Spleen (tissue), 7 donors: ENCODE measurements at regions not wholly inside any gene's neighbourhood (a gene's known extent, or its start where the extent isn't known, plus 50 kb on each side); places are given as distances from the start of the nearest gene placed in this dataset.

Experiments
- CTCF ChIP-seq, 11 experiments: fragments of 200-600 bp in 7 of 11; fragments of 450-650 bp in 4 of 11; sonication (generic) in 4 of 11; IDR thresholded peaks in 8 of 11; conservative IDR thresholded peaks in 3 of 11; 1 replicate in 7 of 11; 2 replicates in 4 of 11; pipeline versions ENCODE4 v1.4.0 to v1.8.0; 2016 to 2021; ENCODE audit warnings: antibody characterized with exemption in 11 of 11, inconsistent platforms in 4 of 11, mild to moderate bottlenecking in 1 of 11
- POLR2A ChIP-seq, 3 donors: fragments of 450-650 bp; IDR thresholded peaks; one replicate each; pipeline ENCODE4 v1.5.1; 2017; ENCODE audit warnings: antibody characterized with exemption in 3 of 3, mild to moderate bottlenecking in 1 of 3
- POLR2AphosphoS5 ChIP-seq, 3 donors: sonication (generic); formaldehyde crosslinking; IDR thresholded peaks; one replicate each; pipeline ENCODE4 v1.5.1; 2017; ENCODE audit warnings: antibody characterized with exemption in 3 of 3
- donor health status: DM: no; HTN: no; CAD: no; lungs with moderate emphysema.
- donor health status: DM: no; HTN: no; CAD: no.
- donor health status: DM: no; HTN: no; CAD: no.

DNA sequence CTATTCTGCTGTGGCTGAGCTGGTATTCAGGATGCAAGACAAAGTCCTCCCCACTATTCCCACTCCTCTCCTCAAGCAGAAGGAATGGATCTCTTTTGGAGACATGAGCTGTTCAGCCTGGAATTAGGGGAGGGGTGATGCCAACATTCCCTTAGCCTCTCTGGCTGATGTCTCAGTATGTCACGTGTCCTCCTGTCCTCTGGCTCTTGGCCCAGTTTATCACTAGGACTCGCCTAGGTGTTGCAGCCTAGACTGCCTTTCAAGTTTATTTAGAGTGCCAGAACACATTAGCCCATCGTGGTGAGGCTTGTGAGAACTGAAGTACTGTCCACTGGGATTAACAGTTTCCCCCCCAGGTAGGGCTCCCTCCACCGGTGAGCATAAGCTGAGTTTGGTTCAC, 239.9 kb upstream of the MIS18BP1 start:
- TF ChIP-seq POLR2A (IDR thresholded peaks at IDR 0.05), result no peak
- no peak for TF ChIP-seq POLR2AphosphoS5 (IDR thresholded peaks at IDR 0.05)
- TF ChIP-seq CTCF (IDR thresholded peaks at IDR 0.05 in 8 of 11, conservative IDR thresholded peaks at IDR 0.05 in 3 of 11), result no peak
